Bronchial epithelial cell (primary cell): ENCODE measurements at regions not wholly inside any gene's neighbourhood (a gene's known extent, or its start where the extent isn't known, plus 50 kb on each side); places are given as distances from the start of the nearest gene placed in this dataset.
A peak's percentile ranks its signal among the peaks of the same experiment; 100 is the strongest.

Experiments used
- DNase-seq: peaks from one replicate; pipeline ENCODE4 v3.0.0-alpha.2; 2010; ENCODE audit warnings: low read depth
- FAIRE-seq: peaks from 2 replicates; lab custom pipeline; 2011; peaks lifted over from hg19 to GRCh38; lab: Jason Lieb, UNC
- H3K27me3 ChIP-seq: 2 replicates; pipeline ENCODE4 v1.5.1; 2011; ENCODE audit warnings: low read length; ENCODE audit not compliant: control insufficient read depth, insufficient read depth
- H3K36me3 ChIP-seq: 2 replicates; pipeline ENCODE4 v1.5.1; 2011; ENCODE audit warnings: low read length; ENCODE audit not compliant: control insufficient read depth, insufficient read depth
- H3K4me3 ChIP-seq: 2 replicates; pipeline ENCODE4 v1.5.1; 2011; ENCODE audit warnings: mild to moderate bottlenecking, low read depth, low read length, control low read depth
- CTCF ChIP-seq: IDR thresholded peaks from 2 replicates; pipeline ENCODE4 v1.5.1; 2011; ENCODE audit warnings: mild to moderate bottlenecking, moderate library complexity, low read length, control low read depth, inconsistent platforms; ENCODE audit not compliant: insufficient read depth, severe bottlenecking

- FAIRE-seq (no peak), DNase-seq (no peak)
- Histone ChIP-seq H3K36me3 (no peaks in the 10 kb centered on the region), H3K4me3 (no peak overlapping the region), H3K27me3 (peaks cover 2% of the 10 kb centered on the region)
- TF ChIP-seq CTCF, result no peak
Measured at GRCh38 chr3:132246212-132246611, 71.0 kb upstream of the ACP3 start.

- no peak for FAIRE-seq
- H3K27me3 ChIP-seq, result peaks cover 2% of the 10 kb centered on the region
Measured at GRCh38 chr3:132247211-132247610, 70.0 kb upstream of the ACP3 start.

GRCh38 chr3:132248490-132248889 is 68.7 kb upstream of the ACP3 start:
- DNase-seq, result no peak
- Histone ChIP-seq H3K27me3 (peaks cover 2% of the 10 kb centered on the region), H3K36me3 (no peaks in the 10 kb centered on the region), H3K4me3 (no peak overlapping the region)
- FAIRE-seq, result no peak
- no peak for TF ChIP-seq CTCF

More at GRCh38 chr3:132247211-132247610, 70.0 kb upstream of the ACP3 start:
- no peak for TF ChIP-seq CTCF
- DNase-seq, result no peak
- Histone ChIP-seq H3K4me3 (no peak overlapping the region), H3K36me3 (no peaks in the 10 kb centered on the region)

- Histone ChIP-seq H3K27me3 (no peaks in the 10 kb centered on the region), H3K4me3 (no peak overlapping the region), H3K36me3 (no peaks in the 10 kb centered on the region)
- TF ChIP-seq CTCF, result peak; percentile 56
- FAIRE-seq (no peak), DNase-seq (peak; percentile 72)
Measured at GRCh38 chr3:132253262-132253878, 63.8 kb upstream of the ACP3 start.

- FAIRE-seq, result no peak
- Histone ChIP-seq H3K27me3 (no peaks in the 10 kb centered on the region), H3K36me3 (no peaks in the 10 kb centered on the region), H3K4me3 (no peak overlapping the region)
- no peak for TF ChIP-seq CTCF
- DNase-seq, result peak; percentile 51
Measured at GRCh38 chr3:132254076-132254755, 63.0 kb upstream of the ACP3 start.
